ENCODE measurements at regions not wholly inside any gene's neighbourhood (a gene's known extent, or its start where the extent isn't known, plus 50 kb on each side); places are given as distances from the start of the nearest gene placed in this dataset.

GRCh38 chr10:90602862-90603610 lies 254.8 kb downstream of the HTR7 start:
- Histone ChIP-seq H3K27ac (no peak overlapping the region), H3K36me3 (no peaks in the 10 kb centered on the region), H3K4me1 (no peaks in the 10 kb centered on the region), H3K9me3 (no peaks in the 10 kb centered on the region), H3K27me3 (no peaks in the 10 kb centered on the region), H3K4me3 (no peak overlapping the region)
- no peak for ATAC-seq
- intact Hi-C loops (cut with DNase I), result no loop called here
- no peak for DNase-seq
- TF ChIP-seq CTCF (IDR thresholded peaks at IDR 0.05), result no peak

GRCh38 chr10:90604636-90605035 lies 253.2 kb downstream of the HTR7 start:
- Histone ChIP-seq H3K4me3 (no peak overlapping the region), H3K27me3 (no peaks in the 10 kb centered on the region), H3K9me3 (no peaks in the 10 kb centered on the region), H3K27ac (no peak overlapping the region), H3K36me3 (no peaks in the 10 kb centered on the region), H3K4me1 (no peaks in the 10 kb centered on the region)
- intact Hi-C loops (cut with DNase I), result no loop called here
- ATAC-seq, result no peak
- no peak for TF ChIP-seq CTCF (IDR thresholded peaks at IDR 0.05)
- no peak for DNase-seq

GRCh38 chr10:90605506-90605905 lies 252.3 kb downstream of the HTR7 start:
- Histone ChIP-seq H3K36me3 (no peaks in the 10 kb centered on the region), H3K4me1 (no peaks in the 10 kb centered on the region), H3K27me3 (no peaks in the 10 kb centered on the region), H3K9me3 (no peaks in the 10 kb centered on the region), H3K27ac (no peak overlapping the region), H3K4me3 (no peak overlapping the region)
- no peak for ATAC-seq
- no peak for DNase-seq
- TF ChIP-seq CTCF (IDR thresholded peaks at IDR 0.05), result no peak
- intact Hi-C loops (cut with DNase I), result no loop called here

- Histone ChIP-seq H3K4me1 (no peaks in the 10 kb centered on the region), H3K4me3 (no peak overlapping the region), H3K9me3 (no peaks in the 10 kb centered on the region), H3K27ac (no peak overlapping the region), H3K27me3 (no peaks in the 10 kb centered on the region), H3K36me3 (no peaks in the 10 kb centered on the region)
- intact Hi-C loops (cut with DNase I), result no loop called here
- DNase-seq (no peak), ATAC-seq (no peak)
- TF ChIP-seq CTCF (IDR thresholded peaks at IDR 0.05), result no peak
Observed at GRCh38 chr10:90612276-90612675, 245.6 kb downstream of the HTR7 start.

GRCh38 chr10:90614631-90615030 lies 243.2 kb downstream of the HTR7 start:
- Histone ChIP-seq H3K4me3 (no peak overlapping the region), H3K4me1 (no peaks in the 10 kb centered on the region), H3K27me3 (no peaks in the 10 kb centered on the region), H3K36me3 (no peaks in the 10 kb centered on the region), H3K9me3 (no peaks in the 10 kb centered on the region), H3K27ac (no peak overlapping the region)
- ATAC-seq (no peak), DNase-seq (no peak)
- no peak for TF ChIP-seq CTCF (IDR thresholded peaks at IDR 0.05)
- intact Hi-C loops (cut with DNase I), result no loop called here

- no peaks in the 10 kb centered on the region for H3K36me3 ChIP-seq
- no peaks in the 10 kb centered on the region for H3K9me3 ChIP-seq
- no peak for DNase-seq
- H3K4me3 ChIP-seq, result no peak overlapping the region
- H3K27me3 ChIP-seq, result no peaks in the 10 kb centered on the region
- no peak for TF ChIP-seq CTCF (IDR thresholded peaks at IDR 0.05)
- no peak overlapping the region for H3K27ac ChIP-seq
- intact Hi-C loops (cut with DNase I), result no loop called here
- ATAC-seq, result no peak
- H3K4me1 ChIP-seq, result no peaks in the 10 kb centered on the region
Observed at GRCh38 chr10:90621577-90621976, 236.3 kb downstream of the HTR7 start.
